ENCODE measurements at regions not wholly inside any gene's neighbourhood (a gene's known extent, or its start where the extent isn't known, plus 50 kb on each side); places are given as distances from the start of the nearest gene placed in this dataset.

DNA sequence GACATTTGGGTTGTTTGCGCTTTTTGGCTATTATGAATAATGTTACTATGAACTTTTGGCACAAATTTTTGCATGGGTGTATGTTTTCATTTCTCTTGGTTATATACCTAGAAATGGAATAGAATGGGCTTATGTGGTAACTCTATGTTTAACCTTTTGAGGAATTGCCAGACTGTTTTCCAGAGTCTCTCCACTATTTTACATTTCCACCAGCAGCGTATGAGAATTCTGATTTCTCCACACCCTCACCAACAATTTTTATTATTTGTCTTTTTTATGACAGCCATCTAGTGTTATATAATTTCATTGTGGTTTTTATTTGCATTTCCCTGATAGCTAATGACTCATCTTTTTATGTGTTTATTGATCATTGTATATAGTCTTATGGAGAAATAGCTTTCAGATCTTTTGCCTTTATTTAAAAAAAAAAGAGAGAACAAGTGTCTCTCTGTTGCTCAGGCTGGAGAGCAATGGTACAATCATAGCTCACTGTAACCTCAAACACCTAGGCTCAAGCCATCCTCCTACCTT is 247.2 kb downstream of the OPA1 start:
- H3K9me3 ChIP-seq, result no peaks in the 10 kb centered on the region
- intact Hi-C loops (cut with DNase I; ENCODE audit: low total_unique reads), result no loop called here
- TF ChIP-seq POLR2A (IDR thresholded peaks at IDR 0.05), result no peak
- TF ChIP-seq, protein P1, sequence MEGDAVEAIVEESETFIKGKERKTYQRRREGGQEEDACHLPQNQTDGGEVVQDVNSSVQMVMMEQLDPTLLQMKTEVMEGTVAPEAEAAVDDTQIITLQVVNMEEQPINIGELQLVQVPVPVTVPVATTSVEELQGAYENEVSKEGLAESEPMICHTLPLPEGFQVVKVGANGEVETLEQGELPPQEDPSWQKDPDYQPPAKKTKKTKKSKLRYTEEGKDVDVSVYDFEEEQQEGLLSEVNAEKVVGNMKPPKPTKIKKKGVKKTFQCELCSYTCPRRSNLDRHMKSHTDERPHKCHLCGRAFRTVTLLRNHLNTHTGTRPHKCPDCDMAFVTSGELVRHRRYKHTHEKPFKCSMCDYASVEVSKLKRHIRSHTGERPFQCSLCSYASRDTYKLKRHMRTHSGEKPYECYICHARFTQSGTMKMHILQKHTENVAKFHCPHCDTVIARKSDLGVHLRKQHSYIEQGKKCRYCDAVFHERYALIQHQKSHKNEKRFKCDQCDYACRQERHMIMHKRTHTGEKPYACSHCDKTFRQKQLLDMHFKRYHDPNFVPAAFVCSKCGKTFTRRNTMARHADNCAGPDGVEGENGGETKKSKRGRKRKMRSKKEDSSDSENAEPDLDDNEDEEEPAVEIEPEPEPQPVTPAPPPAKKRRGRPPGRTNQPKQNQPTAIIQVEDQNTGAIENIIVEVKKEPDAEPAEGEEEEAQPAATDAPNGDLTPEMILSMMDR (IDR thresholded peaks at IDR 0.05), result no peak
- no peaks in the 10 kb centered on the region for H3K27me3 ChIP-seq
- whole genome bisulfite sequencing, 2 donors, result 94 to 97% methylated on average over 2 of the region's 2 CpGs
- H3K4me1 ChIP-seq, result no peaks in the 10 kb centered on the region
- H3K36me3 ChIP-seq (ENCODE audit: low read depth, missing control alignments), result no peaks in the 10 kb centered on the region
- no peak overlapping the region for H3K27ac ChIP-seq
- H3K4me3 ChIP-seq, result no peak overlapping the region
- no peak for DNase-seq

DNA sequence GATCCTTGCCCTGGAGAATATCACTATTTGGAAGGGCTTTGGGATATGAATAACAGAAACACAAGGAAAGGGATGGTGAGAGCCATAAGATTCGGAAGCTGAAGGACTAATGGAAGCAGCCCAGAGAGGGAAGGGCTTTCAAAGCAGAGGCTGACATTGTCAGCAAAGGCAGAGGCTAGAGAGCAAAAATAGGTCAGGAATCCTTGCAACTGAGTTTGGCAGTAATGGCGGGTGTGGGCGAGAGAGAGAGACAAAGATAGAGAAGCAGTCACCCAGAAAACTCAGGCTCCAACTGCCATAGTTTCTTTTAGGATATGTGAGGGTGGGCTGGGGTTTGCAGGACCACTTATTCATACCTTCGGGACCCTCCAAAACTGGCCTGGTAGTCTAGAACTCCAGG is 248.6 kb downstream of the OPA1 start:
- 83 to 85% methylated on average over 4 of the region's 4 CpGs for WGBS, 2 donors
- no peak for TF ChIP-seq POLR2A (IDR thresholded peaks at IDR 0.05)

GRCh38 chr3:193842029-193842798 is 249.2 kb downstream of the OPA1 start:
- intact Hi-C loops (cut with DNase I; ENCODE audit: low total_unique reads), result no loop called here
- Histone ChIP-seq H3K4me3 (peak overlapping the region in 1 of 2 donors; percentile 13), H3K27me3 (no peaks in the 10 kb centered on the region), H3K36me3 (ENCODE audit: low read depth, missing control alignments) (no peaks in the 10 kb centered on the region), H3K9me3 (no peaks in the 10 kb centered on the region), H3K4me1 (no peaks in the 10 kb centered on the region), H3K27ac (no peak overlapping the region)
- 56 to 81% methylated on average over 16 of the region's 16 CpGs for WGBS, 2 donors
- DNase-seq, result no peak
- no peak for TF ChIP-seq POLR2A (IDR thresholded peaks at IDR 0.05)
- TF ChIP-seq, protein P1 (IDR thresholded peaks at IDR 0.05), result no peak

More for the DNA sequence above, 248.6 kb downstream of the OPA1 start:
- no peaks in the 10 kb centered on the region for H3K9me3 ChIP-seq
- no peaks in the 10 kb centered on the region for H3K27me3 ChIP-seq
- no peak overlapping the region for H3K4me3 ChIP-seq
- no peak for DNase-seq
- H3K36me3 ChIP-seq (ENCODE audit: low read depth, missing control alignments), result no peaks in the 10 kb centered on the region
- intact Hi-C loops (cut with DNase I; ENCODE audit: low total_unique reads), result no loop called here
- no peak overlapping the region for H3K27ac ChIP-seq
- no peaks in the 10 kb centered on the region for H3K4me1 ChIP-seq

- H3K4me3 ChIP-seq, result peak overlapping the region in 1 of 2 donors; percentile 13
- 69 to 72% methylated on average over 13 of the region's 13 CpGs for WGBS, 2 donors
- H3K36me3 ChIP-seq (ENCODE audit: low read depth, missing control alignments), result no peaks in the 10 kb centered on the region
Measured at GRCh38 chr3:193842832-193843473, 249.9 kb downstream of the OPA1 start.

More at GRCh38 chr3:193842832-193843473, 249.9 kb downstream of the OPA1 start:
- H3K27me3 ChIP-seq, result no peaks in the 10 kb centered on the region
- H3K4me1 ChIP-seq, result no peaks in the 10 kb centered on the region
- TF ChIP-seq, protein P1 (IDR thresholded peaks at IDR 0.05), result no peak
- no peak for TF ChIP-seq POLR2A (IDR thresholded peaks at IDR 0.05)
- intact Hi-C loops (cut with DNase I; ENCODE audit: low total_unique reads), result no loop called here
- no peak for DNase-seq
- no peaks in the 10 kb centered on the region for H3K9me3 ChIP-seq
- H3K27ac ChIP-seq, result no peak overlapping the region
